Vagina (tissue), 2 donors: ENCODE measurements at regions not wholly inside any gene's neighbourhood (a gene's known extent, or its start where the extent isn't known, plus 50 kb on each side); places are given as distances from the start of the nearest gene placed in this dataset.

Experiments
- CTCF ChIP-seq, 3 experiments: fragments of 450-650 bp in 2 of 3; fragments of 200-600 bp in 1 of 3; sonication (generic) in 1 of 3; IDR thresholded peaks; one replicate each; pipeline ENCODE4 v1.5.1; 2017 to 2019; ENCODE audit warnings: antibody characterized with exemption in 3 of 3, mild to moderate bottlenecking in 2 of 3, moderate library complexity in 2 of 3
- POLR2A ChIP-seq, 2 donors: fragments of 450-650 bp; IDR thresholded peaks; one replicate each; pipeline ENCODE4 v1.6.1; 2017; ENCODE audit warnings: antibody characterized with exemption in 2 of 2, mild to moderate bottlenecking in 2 of 2, moderate library complexity in 2 of 2

- TF ChIP-seq POLR2A (IDR thresholded peaks at IDR 0.05) (no peak), CTCF (IDR thresholded peaks at IDR 0.05) (no peak)
Measured at GRCh38 chr5:171649075-171649401, 136.6 kb upstream of the SMIM23 start.
